Gastrocnemius medialis (tissue), 4 donors: ENCODE measurements at regions not wholly inside any gene's neighbourhood (a gene's known extent, or its start where the extent isn't known, plus 50 kb on each side); places are given as distances from the start of the nearest gene placed in this dataset.

Experiments used
- POLR2A ChIP-seq, 2 donors: fragments of 450-650 bp; IDR thresholded peaks; one replicate each; pipeline ENCODE4 v1.6.1; 2017; ENCODE audit warnings: antibody characterized with exemption in 2 of 2, mild to moderate bottlenecking in 2 of 2, moderate library complexity in 2 of 2
- TF ChIP-seq, protein P1 (sequence below), 5 experiments: fragments of 450-650 bp in 3 of 5; fragments of 200-600 bp in 2 of 5; sonication (generic) in 2 of 5; IDR thresholded peaks in 4 of 5; conservative IDR thresholded peaks in 1 of 5; 1 replicate in 4 of 5; 2 replicates in 1 of 5; pipeline ENCODE4 v1.5.1; 2016 to 2019; ENCODE audit warnings: antibody characterized with exemption in 5 of 5, mild to moderate bottlenecking in 3 of 5, moderate library complexity in 3 of 5

DNA sequence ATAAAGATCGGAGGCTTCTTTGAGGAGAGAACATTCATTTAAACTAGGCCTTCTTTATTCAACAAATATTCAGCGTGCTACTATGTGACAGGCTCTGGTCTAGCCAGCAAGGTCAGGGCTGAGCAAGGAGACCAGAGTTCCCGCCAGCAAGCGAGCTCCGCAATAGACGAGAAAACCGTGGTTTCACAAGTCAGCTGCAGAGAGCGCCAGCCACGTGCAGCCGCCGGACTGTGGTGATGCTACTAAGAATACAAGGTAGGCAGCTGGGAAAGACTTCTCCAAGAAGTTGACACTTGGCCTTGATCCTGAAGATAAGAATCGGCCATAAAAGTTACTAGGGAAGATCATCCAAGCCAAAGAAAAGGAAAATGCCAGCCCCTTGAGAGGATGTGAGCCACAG lies 533.7 kb upstream of the SALL3 start:
- TF ChIP-seq, protein P1, sequence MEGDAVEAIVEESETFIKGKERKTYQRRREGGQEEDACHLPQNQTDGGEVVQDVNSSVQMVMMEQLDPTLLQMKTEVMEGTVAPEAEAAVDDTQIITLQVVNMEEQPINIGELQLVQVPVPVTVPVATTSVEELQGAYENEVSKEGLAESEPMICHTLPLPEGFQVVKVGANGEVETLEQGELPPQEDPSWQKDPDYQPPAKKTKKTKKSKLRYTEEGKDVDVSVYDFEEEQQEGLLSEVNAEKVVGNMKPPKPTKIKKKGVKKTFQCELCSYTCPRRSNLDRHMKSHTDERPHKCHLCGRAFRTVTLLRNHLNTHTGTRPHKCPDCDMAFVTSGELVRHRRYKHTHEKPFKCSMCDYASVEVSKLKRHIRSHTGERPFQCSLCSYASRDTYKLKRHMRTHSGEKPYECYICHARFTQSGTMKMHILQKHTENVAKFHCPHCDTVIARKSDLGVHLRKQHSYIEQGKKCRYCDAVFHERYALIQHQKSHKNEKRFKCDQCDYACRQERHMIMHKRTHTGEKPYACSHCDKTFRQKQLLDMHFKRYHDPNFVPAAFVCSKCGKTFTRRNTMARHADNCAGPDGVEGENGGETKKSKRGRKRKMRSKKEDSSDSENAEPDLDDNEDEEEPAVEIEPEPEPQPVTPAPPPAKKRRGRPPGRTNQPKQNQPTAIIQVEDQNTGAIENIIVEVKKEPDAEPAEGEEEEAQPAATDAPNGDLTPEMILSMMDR (IDR thresholded peaks at IDR 0.05 in 4 of 5, conservative IDR thresholded peaks at IDR 0.05 in 1 of 5), result no peak
- TF ChIP-seq POLR2A (IDR thresholded peaks at IDR 0.05), result no peak
